HEK293 (cell line): ENCODE measurements at regions not wholly inside any gene's neighbourhood (a gene's known extent, or its start where the extent isn't known, plus 50 kb on each side); places are given as distances from the start of the nearest gene placed in this dataset.

ENCODE experiments used
- CTCF ChIP-seq: fragments of 450-650 bp; formaldehyde crosslinking; IDR thresholded peaks from 2 replicates; pipeline ENCODE4 v1.5.1; 2016; ENCODE audit warnings: missing biosample characterization, missing genetic modification characterization
- ELK4 ChIP-seq: IDR thresholded peaks from 2 replicates; pipeline ENCODE4 v1.6.1; 2011; ENCODE audit warnings: mild to moderate bottlenecking, low read depth, low read length, borderline replicate concordance
- PBX3 ChIP-seq: sonication (generic); formaldehyde crosslinking; IDR thresholded peaks from 2 replicates; pipeline ENCODE4 v1.8.1; 2022; ENCODE audit warnings: mild to moderate bottlenecking, moderate library complexity, missing genetic modification reagents
- REST ChIP-seq: fragments of 450-650 bp; formaldehyde crosslinking; IDR thresholded peaks from 2 replicates; pipeline ENCODE4 v1.5.1; 2016; ENCODE audit warnings: missing biosample characterization, missing genetic modification characterization
- TSHZ1 ChIP-seq: fragments of 450-650 bp; formaldehyde crosslinking; IDR thresholded peaks from 2 replicates; pipeline ENCODE4 v1.5.1; 2016; ENCODE audit warnings: missing biosample characterization, missing genetic modification characterization, borderline replicate concordance
- YY1 ChIP-seq: fragments of 450-650 bp; formaldehyde crosslinking; IDR thresholded peaks from 2 replicates; pipeline ENCODE4 v1.5.1; 2018; ENCODE audit warnings: missing biosample characterization, missing genetic modification characterization
- ZFP41 ChIP-seq: fragments of 450-650 bp; formaldehyde crosslinking; IDR thresholded peaks from 2 replicates; pipeline ENCODE4 v1.5.1; 2016; ENCODE audit warnings: missing biosample characterization, missing genetic modification characterization, borderline replicate concordance
- ZNF354C ChIP-seq: fragments of 450-650 bp; formaldehyde crosslinking; IDR thresholded peaks from 2 replicates; pipeline ENCODE4 v1.5.1; 2016; ENCODE audit warnings: missing biosample characterization, missing genetic modification characterization, low read depth, borderline replicate concordance
- ZNF558 ChIP-seq: fragments of 450-650 bp; formaldehyde crosslinking; IDR thresholded peaks from 2 replicates; pipeline ENCODE4 v1.5.1; 2016; ENCODE audit warnings: missing biosample characterization, missing genetic modification characterization
- ZNF639 ChIP-seq: fragments of 450-650 bp; formaldehyde crosslinking; IDR thresholded peaks from 2 replicates; pipeline ENCODE4 v1.5.1; 2016; ENCODE audit warnings: missing biosample characterization, missing genetic modification characterization
- ZNF654 ChIP-seq: fragments of 450-650 bp; formaldehyde crosslinking; IDR thresholded peaks from 2 replicates; pipeline ENCODE4 v1.5.1; 2016; ENCODE audit warnings: low read depth, missing biosample characterization, missing genetic modification characterization
- ZSCAN4 ChIP-seq: fragments of 450-650 bp; formaldehyde crosslinking; IDR thresholded peaks from 2 replicates; pipeline ENCODE4 v1.5.1; 2017; ENCODE audit warnings: missing biosample characterization, missing genetic modification characterization

- TF ChIP-seq ZNF639 (tag by site-specific recombination) (no peak), ZFP41 (no peak), CTCF (tag by site-specific recombination) (no peak), ZNF654 (tag by site-specific recombination) (no peak), REST (tag by site-specific recombination) (no peak), ZNF558 (tag by site-specific recombination) (no peak), PBX3 (CRISPR knock-in tag) (no peak), TSHZ1 (tag by site-specific recombination) (no peak), ZSCAN4 (tag by site-specific recombination) (no peak), ZNF354C (tag by site-specific recombination) (no peak), YY1 (tag by site-specific recombination) (no peak), ELK4 (no peak)
These were observed 303.8 kb downstream of the HS3ST3B1 start for GRCh38 chr17:14604591-14605266.
